DND-41 (cell line): ENCODE measurements at regions not wholly inside any gene's neighbourhood (a gene's known extent, or its start where the extent isn't known, plus 50 kb on each side); places are given as distances from the start of the nearest gene placed in this dataset.

Experiments used
- EZH2 ChIP-seq: IDR thresholded peaks from 3 replicates; pipeline ENCODE4 v1.6.1; 2012; ENCODE audit warnings: borderline replicate concordance, low read depth, mild to moderate bottlenecking, moderate library complexity, low read length, inconsistent platforms; ENCODE audit not compliant: severe bottlenecking
- TF ChIP-seq, protein P1 (sequence below): IDR thresholded peaks from 2 replicates; pipeline ENCODE4 v1.5.1; 2012; ENCODE audit warnings: borderline replicate concordance, low read length, moderate library complexity, mild to moderate bottlenecking; ENCODE audit not compliant: poor library complexity, severe bottlenecking; ENCODE audit errors: extremely low read depth

DNA sequence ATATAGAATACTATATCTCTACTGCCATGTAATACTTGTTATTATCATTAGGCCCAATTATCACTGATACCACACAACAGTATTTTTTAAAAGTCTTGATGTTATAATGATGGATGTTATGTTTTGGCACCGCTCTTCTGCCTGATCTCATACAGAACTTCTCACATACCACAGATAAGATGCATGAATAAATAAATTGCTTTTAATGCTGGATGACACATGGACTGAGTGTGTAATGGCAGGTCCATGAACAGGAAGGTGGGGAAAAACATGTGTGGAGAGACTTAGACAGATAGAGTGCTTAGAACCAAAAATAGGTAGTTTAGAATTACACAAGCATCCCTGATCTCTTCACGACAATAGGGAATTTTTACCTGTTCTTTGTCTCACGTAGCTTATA is 258.4 kb upstream of the MARCKS start:
- TF ChIP-seq, protein P1, sequence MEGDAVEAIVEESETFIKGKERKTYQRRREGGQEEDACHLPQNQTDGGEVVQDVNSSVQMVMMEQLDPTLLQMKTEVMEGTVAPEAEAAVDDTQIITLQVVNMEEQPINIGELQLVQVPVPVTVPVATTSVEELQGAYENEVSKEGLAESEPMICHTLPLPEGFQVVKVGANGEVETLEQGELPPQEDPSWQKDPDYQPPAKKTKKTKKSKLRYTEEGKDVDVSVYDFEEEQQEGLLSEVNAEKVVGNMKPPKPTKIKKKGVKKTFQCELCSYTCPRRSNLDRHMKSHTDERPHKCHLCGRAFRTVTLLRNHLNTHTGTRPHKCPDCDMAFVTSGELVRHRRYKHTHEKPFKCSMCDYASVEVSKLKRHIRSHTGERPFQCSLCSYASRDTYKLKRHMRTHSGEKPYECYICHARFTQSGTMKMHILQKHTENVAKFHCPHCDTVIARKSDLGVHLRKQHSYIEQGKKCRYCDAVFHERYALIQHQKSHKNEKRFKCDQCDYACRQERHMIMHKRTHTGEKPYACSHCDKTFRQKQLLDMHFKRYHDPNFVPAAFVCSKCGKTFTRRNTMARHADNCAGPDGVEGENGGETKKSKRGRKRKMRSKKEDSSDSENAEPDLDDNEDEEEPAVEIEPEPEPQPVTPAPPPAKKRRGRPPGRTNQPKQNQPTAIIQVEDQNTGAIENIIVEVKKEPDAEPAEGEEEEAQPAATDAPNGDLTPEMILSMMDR = no peak
- no peak for TF ChIP-seq EZH2
